ENCODE measurements at regions not wholly inside any gene's neighbourhood (a gene's known extent, or its start where the extent isn't known, plus 50 kb on each side); places are given as distances from the start of the nearest gene placed in this dataset.

DNA sequence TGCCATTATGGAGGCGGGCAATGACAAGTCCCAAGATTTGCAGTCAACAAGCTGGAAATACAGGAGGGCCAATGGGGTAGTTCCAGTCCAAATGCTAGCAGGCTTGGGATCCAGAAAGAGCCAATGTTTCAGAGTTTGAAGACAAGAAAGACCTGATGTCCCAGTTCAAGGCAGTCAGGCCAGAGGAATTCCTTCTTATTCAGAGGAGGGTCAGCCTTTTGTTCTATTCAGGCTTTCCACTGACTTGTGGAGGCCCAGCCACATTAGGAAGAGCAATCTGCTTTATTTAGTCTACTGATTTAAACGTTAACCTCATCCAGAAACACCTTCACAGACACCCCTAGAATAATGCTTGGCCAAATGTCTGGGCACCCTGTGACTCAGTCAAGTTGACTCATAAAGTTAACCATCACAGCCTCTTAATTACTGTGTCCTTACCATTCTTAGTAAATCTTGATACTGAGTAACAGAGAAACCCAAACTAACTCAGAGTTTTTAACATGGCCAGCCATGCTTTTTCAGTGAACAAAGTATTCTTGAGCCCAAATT lies 50.9 kb upstream of the NPHP3 start:
- H3K9ac ChIP-seq: no peak overlapping the region
- H4K20me1 ChIP-seq (ENCODE audit: insufficient read depth): no peaks in the 10 kb centered on the region
- H3K4me2 ChIP-seq (ENCODE audit: unreplicated experiment): no peak overlapping the region
- 31 to 49% methylated on average over 2 of the region's 2 CpGs for WGBS, 2 experiments (ENCODE audit: low coverage in 1 of 2, low lambda C conversion rate in 2 of 2, missing lambda C conversion rate in 2 of 2)
- H2AFZ ChIP-seq: no peak overlapping the region
- H3K27me3 ChIP-seq (replicated peaks; ENCODE audit: insufficient read depth): no peaks in the 10 kb centered on the region
- DNase-seq: peak; percentile 44
- no peak for TF ChIP-seq EZH2phosphoT487 (IDR thresholded peaks at IDR 0.05; ENCODE audit: insufficient read depth, low read depth)
- TF ChIP-seq EZH2 (IDR thresholded peaks at IDR 0.05; ENCODE audit: insufficient read depth, poor library complexity, severe bottlenecking): no peak
- no peak overlapping the region for H3K4me3 ChIP-seq
- H3K9me2 ChIP-seq (ENCODE audit: insufficient read depth): no peaks in the 10 kb centered on the region
- no peaks in the 10 kb centered on the region for H3K36me3 ChIP-seq (ENCODE audit: low read depth)
- in situ Hi-C loops (cut with MboI): no loop called here
- peaks cover 7% of the 10 kb centered on the region; the same call in 1 of the 2 replicates for H3F3A ChIP-seq (ENCODE audit: insufficient read depth)
- H3K9me3 ChIP-seq (ENCODE audit: low read depth): no peaks in the 10 kb centered on the region
- H3K4me1 ChIP-seq (ENCODE audit: insufficient read depth): peaks cover 3% of the 10 kb centered on the region; the same call in 1 of the 2 replicates
- H3K27ac ChIP-seq: no peak overlapping the region
- H3K79me2 ChIP-seq (ENCODE audit: insufficient read depth): no peaks in the 10 kb centered on the region

GRCh38 chr3:132772252-132772651 lies 50.0 kb upstream of the NPHP3 start:
- TF ChIP-seq EZH2 (IDR thresholded peaks at IDR 0.05; ENCODE audit: insufficient read depth, poor library complexity, severe bottlenecking): no peak
- TF ChIP-seq EZH2phosphoT487 (IDR thresholded peaks at IDR 0.05; ENCODE audit: insufficient read depth, low read depth): no peak
- Histone ChIP-seq H3K4me3 (no peak overlapping the region), H3K9me2 (ENCODE audit: insufficient read depth) (no peaks in the 10 kb centered on the region), H3K4me1 (ENCODE audit: insufficient read depth) (peaks cover 3% of the 10 kb centered on the region; the same call in 1 of the 2 replicates), H3K27me3 (replicated peaks; ENCODE audit: insufficient read depth) (no peaks in the 10 kb centered on the region), H3K9me3 (ENCODE audit: low read depth) (no peaks in the 10 kb centered on the region), H3K9ac (no peak overlapping the region), H3K36me3 (ENCODE audit: low read depth) (no peaks in the 10 kb centered on the region), H3K27ac (no peak overlapping the region), H3K4me2 (ENCODE audit: unreplicated experiment) (no peak overlapping the region), H3F3A (ENCODE audit: insufficient read depth) (peaks cover 7% of the 10 kb centered on the region; the same call in 1 of the 2 replicates), H4K20me1 (ENCODE audit: insufficient read depth) (no peaks in the 10 kb centered on the region), H3K79me2 (ENCODE audit: insufficient read depth) (no peaks in the 10 kb centered on the region), H2AFZ (no peak overlapping the region)
- no peak for DNase-seq
- in situ Hi-C loops (cut with MboI): no loop called here
